Astrocyte of the cerebellum (primary cell): ENCODE measurements at regions not wholly inside any gene's neighbourhood (a gene's known extent, or its start where the extent isn't known, plus 50 kb on each side); places are given as distances from the start of the nearest gene placed in this dataset.

Experiments used
- DNase-seq: peaks from one replicate; pipeline ENCODE4 v3.0.0-alpha.2; 2011; ENCODE audit warnings: low read depth
- H3K4me3 ChIP-seq: 2 replicates; pipeline ENCODE4 v1.5.1; 2011; ENCODE audit warnings: mild to moderate bottlenecking, low read depth, low read length, moderate library complexity
- in situ Hi-C: cut with HindIII; loops from 2 replicates; pipeline ENCODE4 v1.10.0; 2017; ENCODE audit warnings: low sequenced_read_pairs
- TF ChIP-seq, protein P1 (sequence below): IDR thresholded peaks from 2 replicates; pipeline ENCODE4 v1.5.1; 2012; ENCODE audit warnings: low read length, low read depth, moderate library complexity, mild to moderate bottlenecking; ENCODE audit errors: missing control alignments

DNA sequence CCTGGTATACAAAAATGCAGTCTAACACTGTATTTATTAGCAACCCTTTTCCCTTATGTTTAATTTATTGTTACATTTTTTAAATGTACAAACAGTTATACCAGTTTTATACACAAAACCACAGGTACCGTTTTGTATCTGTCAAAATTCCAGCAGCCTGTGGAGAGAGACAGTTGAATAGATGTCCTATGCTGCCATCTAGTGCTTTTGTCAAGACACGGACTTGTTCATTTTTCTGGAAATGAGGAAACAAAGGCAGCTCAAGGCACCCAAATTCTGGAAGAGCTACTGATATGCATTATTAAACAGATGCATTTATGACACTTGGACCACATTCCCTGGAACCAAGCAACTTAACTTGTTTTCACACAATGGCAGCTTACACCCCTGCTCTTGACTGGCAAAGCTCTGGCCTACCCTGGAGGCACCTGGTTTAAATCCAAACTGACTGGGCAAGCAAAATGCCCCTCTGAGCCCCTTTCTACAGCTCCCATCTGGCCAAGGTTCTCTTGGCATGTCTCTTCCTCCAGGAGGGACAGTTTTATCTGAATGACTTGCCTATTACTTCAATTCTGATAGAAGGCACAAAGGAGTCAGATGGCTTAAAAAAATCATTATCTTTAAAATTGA lies 286.9 kb upstream of the PRKD1 start:
- in situ Hi-C loops, result loop anchor here (25.0 kb wide), 1 partner anchor 677 kb away; no protein-coding TSS in a partner anchor
- DNase-seq, result peak; percentile 76
- no peak overlapping the region for H3K4me3 ChIP-seq
- TF ChIP-seq, protein P1, sequence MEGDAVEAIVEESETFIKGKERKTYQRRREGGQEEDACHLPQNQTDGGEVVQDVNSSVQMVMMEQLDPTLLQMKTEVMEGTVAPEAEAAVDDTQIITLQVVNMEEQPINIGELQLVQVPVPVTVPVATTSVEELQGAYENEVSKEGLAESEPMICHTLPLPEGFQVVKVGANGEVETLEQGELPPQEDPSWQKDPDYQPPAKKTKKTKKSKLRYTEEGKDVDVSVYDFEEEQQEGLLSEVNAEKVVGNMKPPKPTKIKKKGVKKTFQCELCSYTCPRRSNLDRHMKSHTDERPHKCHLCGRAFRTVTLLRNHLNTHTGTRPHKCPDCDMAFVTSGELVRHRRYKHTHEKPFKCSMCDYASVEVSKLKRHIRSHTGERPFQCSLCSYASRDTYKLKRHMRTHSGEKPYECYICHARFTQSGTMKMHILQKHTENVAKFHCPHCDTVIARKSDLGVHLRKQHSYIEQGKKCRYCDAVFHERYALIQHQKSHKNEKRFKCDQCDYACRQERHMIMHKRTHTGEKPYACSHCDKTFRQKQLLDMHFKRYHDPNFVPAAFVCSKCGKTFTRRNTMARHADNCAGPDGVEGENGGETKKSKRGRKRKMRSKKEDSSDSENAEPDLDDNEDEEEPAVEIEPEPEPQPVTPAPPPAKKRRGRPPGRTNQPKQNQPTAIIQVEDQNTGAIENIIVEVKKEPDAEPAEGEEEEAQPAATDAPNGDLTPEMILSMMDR, result peak; percentile 64

- TF ChIP-seq, protein P1, result no peak
- H3K4me3 ChIP-seq, result no peak overlapping the region
- in situ Hi-C loops, result loop anchor here (25.0 kb wide), 1 partner anchor 682 kb away; no protein-coding TSS in a partner anchor
- no peak for DNase-seq
These were observed 291.3 kb upstream of the PRKD1 start for GRCh38 chr14:30218907-30219306.

- no peak for DNase-seq
- TF ChIP-seq, protein P1, result no peak
- in situ Hi-C loops, result loop anchor here (25.0 kb wide), 1 partner anchor 684 kb away; no protein-coding TSS in a partner anchor
- no peak overlapping the region for H3K4me3 ChIP-seq
These were observed 293.9 kb upstream of the PRKD1 start for GRCh38 chr14:30221546-30221945.

DNA sequence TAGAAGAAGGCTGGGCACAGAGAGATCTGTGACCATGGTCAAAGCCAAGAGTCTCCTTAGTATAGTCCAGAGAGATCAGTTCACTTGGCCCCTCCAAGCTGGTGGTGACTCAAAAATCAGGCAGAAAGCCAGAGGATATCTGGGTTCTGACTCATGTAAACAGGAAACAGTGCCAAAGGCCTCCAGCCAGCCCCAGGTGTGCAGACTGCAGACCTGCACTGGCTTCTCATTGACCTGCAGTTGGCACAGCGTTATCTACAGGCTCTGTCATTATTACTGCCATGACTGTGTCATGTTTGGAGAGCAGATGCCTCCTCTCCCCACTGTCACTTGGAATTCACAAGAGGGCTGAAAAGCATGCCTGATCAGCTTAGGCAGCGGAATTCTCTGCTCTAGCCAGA lies 295.7 kb upstream of the PRKD1 start:
- in situ Hi-C loops, result loop anchor here (25.0 kb wide), 1 partner anchor 686 kb away; no protein-coding TSS in a partner anchor
- DNase-seq, result peak; percentile 89
- TF ChIP-seq, protein P1, result no peak
- no peak overlapping the region for H3K4me3 ChIP-seq

DNA sequence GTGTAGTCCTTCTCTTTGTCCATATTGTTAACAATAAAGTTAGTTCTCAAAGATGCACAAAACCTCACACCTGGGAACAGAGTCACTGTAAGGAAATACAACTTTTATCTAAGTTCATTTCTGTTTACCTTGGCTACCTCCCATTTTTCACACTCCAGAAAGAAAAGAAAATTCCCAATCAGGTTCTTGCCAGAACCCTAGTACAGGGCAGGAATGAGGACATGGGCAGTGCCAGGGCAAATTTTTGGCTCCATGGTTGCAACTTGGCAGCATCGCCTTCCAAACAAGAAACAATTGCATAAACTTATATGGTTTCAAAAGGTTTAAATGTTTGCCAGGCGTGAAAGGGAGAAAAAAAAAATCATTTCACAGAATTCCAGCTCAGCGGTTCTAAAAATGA lies 296.3 kb upstream of the PRKD1 start:
- no peak overlapping the region for H3K4me3 ChIP-seq
- in situ Hi-C loops, result loop anchor here (25.0 kb wide), 1 partner anchor 687 kb away; no protein-coding TSS in a partner anchor
- TF ChIP-seq, protein P1, result no peak
- DNase-seq, result no peak

DNA sequence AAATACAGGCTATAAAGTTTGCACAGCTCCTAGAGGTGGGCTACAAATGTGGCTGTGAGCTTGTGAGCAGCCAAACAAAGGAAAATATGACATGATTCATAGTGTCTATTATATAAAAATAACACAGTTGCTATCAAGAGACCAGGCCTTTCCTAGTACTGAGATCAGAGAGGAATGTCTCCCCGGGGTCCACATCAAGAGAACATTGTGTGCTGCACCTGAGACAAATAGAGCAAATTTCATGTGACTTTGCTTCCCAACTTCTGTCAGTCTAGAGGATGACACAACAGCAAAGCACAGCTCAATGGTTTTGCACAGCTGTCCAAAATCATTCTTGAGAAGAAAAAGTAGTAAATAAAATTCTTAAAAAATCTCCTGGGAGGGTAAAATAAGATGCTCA lies 297.5 kb upstream of the PRKD1 start:
- in situ Hi-C loops, result no loop called here
- no peak overlapping the region for H3K4me3 ChIP-seq
- DNase-seq, result no peak
- TF ChIP-seq, protein P1, result no peak
